ENCODE measurements at regions not wholly inside any gene's neighbourhood (a gene's known extent, or its start where the extent isn't known, plus 50 kb on each side); places are given as distances from the start of the nearest gene placed in this dataset.

DNA sequence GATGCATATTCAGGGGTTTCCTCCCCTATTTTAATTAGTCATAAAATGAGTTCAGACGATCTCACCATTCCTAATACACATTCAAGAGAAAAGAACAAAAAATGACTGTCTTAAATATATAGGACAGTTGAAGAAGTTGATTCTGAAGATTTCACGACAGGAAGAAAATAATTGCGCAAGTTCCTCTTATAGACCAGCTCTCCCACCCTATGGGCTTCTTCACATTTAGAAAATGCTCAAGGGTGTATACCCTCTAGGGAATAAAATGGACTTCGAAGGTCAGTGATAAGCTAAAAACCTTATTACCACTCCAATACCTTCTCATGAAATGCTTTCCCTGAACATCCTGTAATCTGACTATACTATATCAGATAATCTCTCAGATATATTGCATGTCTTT is 149.2 kb upstream of the TEX13C start (continued):
- no peak for TF ChIP-seq TCF12 (IDR thresholded peaks at IDR 0.05; ENCODE audit: low read depth, low read length)
- TF ChIP-seq, protein P1, sequence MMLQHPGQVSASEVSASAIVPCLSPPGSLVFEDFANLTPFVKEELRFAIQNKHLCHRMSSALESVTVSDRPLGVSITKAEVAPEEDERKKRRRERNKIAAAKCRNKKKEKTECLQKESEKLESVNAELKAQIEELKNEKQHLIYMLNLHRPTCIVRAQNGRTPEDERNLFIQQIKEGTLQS (IDR thresholded peaks at IDR 0.05; ENCODE audit: insufficient read depth, low read depth, low read length): no peak
- TF ChIP-seq KDM5A (IDR thresholded peaks at IDR 0.05; ENCODE audit: low read length): no peak

Data from H1 (cell line).